CD4-positive, alpha-beta T cell (primary cell): ENCODE measurements at regions not wholly inside any gene's neighbourhood (a gene's known extent, or its start where the extent isn't known, plus 50 kb on each side); places are given as distances from the start of the nearest gene placed in this dataset.
A peak's percentile ranks its signal among the peaks of the same experiment; 100 is the strongest.

Source experiments
- ATAC-seq: fragments of 200-7000 bp; cut with Tn5 transposase; one replicate; pipeline ENCODE4 v1.10.0; 2022; ENCODE audit warnings: mild to moderate bottlenecking; ENCODE audit not compliant: poor library complexity
- CTCF ChIA-PET: fragments of 350-600 bp; sonication (Branson Sonifier 250); formaldehyde crosslinking; loops from one replicate; lab custom pipeline; 2021; ENCODE audit warnings: antibody characterized with exemption, inconsistent platforms; lab: Charles Lee
- POLR2A ChIA-PET: fragments of 350-600 bp; sonication (Branson Sonifier 250); formaldehyde crosslinking; loops from one replicate; lab custom pipeline; 2021; ENCODE audit warnings: antibody characterized with exemption, inconsistent platforms; lab: Charles Lee
- DNase-seq, 14 experiments: peaks; one replicate each; pipeline ENCODE4 v3.0.0-alpha.2; 2013 to 2020; ENCODE audit warnings: mixed read lengths in 2 of 14
- H3K27ac ChIP-seq, 2 donors: one replicate each; pipeline versions ENCODE4 v1.5.1 to v1.7.0; 2013; ENCODE audit warnings: low read length in 2 of 2, low read depth in 1 of 2, mild to moderate bottlenecking in 1 of 2
- H3K27me3 ChIP-seq, 2 experiments: 1 replicate in 1 of 2; 2 replicates in 1 of 2; pipeline versions ENCODE4 v1.6.1 to v1.7.0; 2013; ENCODE audit warnings: low read length in 2 of 2, control low read depth in 1 of 2, mild to moderate bottlenecking in 1 of 2, moderate library complexity in 1 of 2; ENCODE audit not compliant: insufficient read depth in 2 of 2, control insufficient read depth in 1 of 2
- H3K36me3 ChIP-seq: one replicate; pipeline ENCODE4 v1.6.1; 2013; ENCODE audit warnings: low read length, control low read depth; ENCODE audit not compliant: insufficient read depth
- H3K4me1 ChIP-seq: one replicate; pipeline ENCODE4 v1.6.1; 2013; ENCODE audit warnings: low read length, control low read depth; ENCODE audit not compliant: insufficient read depth
- H3K4me3 ChIP-seq: one replicate; pipeline ENCODE4 v1.5.1; 2013; ENCODE audit warnings: mild to moderate bottlenecking, low read length, moderate library complexity
- H3K9me3 ChIP-seq, 2 experiments: 1 replicate in 1 of 2; 2 replicates in 1 of 2; pipeline versions ENCODE4 v1.6.1 to v1.7.0; 2013; ENCODE audit warnings: low read length in 2 of 2, mild to moderate bottlenecking in 2 of 2, control low read depth in 1 of 2, moderate library complexity in 1 of 2; ENCODE audit not compliant: control insufficient read depth in 1 of 2, insufficient read depth in 1 of 2
- H3K27ac Mint-ChIP-seq: one replicate; pipeline ENCODE4 v1.8.0; 2020; ENCODE audit warnings: mixed read lengths
- H3K27me3 Mint-ChIP-seq: one replicate; pipeline ENCODE4 v1.8.0; 2021; ENCODE audit warnings: mixed read lengths
- H3K36me3 Mint-ChIP-seq: one replicate; pipeline ENCODE4 v1.8.0; 2021; ENCODE audit warnings: low read depth, mixed read lengths
- H3K4me1 Mint-ChIP-seq: one replicate; pipeline ENCODE4 v1.8.0; 2021; ENCODE audit warnings: low read depth, mixed read lengths
- H3K4me3 Mint-ChIP-seq: one replicate; pipeline ENCODE4 v1.8.0; 2020; ENCODE audit warnings: mild to moderate bottlenecking, mixed read lengths
- H3K9me3 Mint-ChIP-seq: one replicate; pipeline ENCODE4 v1.8.0; 2020; ENCODE audit warnings: mixed read lengths
- CTCF ChIP-seq: fragments of 200-600 bp; IDR thresholded peaks from one replicate; pipeline ENCODE4 v1.8.0; 2022; ENCODE audit warnings: antibody characterized with exemption, mild to moderate bottlenecking
- intact Hi-C, 2 experiments: fragments of 100-400 bp; cut with DNase I in 1 of 2; cut with micrococcal nuclease in 1 of 2; formaldehyde crosslinking; loops; one replicate each; pipeline versions ENCODE4 v1.15.1 to v1.9.0; 2023 to 2025; cut with DNase I, micrococcal nuclease

GRCh38 chr2:8134985-8135682 is 546.7 kb upstream of the ID2 start:
- Histone ChIP-seq H3K4me3 (no peak overlapping the region), H3K27ac (no peak overlapping the region), H3K9me3 (no peaks in the 10 kb centered on the region), H3K27me3 (no peaks in the 10 kb centered on the region), H3K36me3 (no peaks in the 10 kb centered on the region), H3K4me1 (no peaks in the 10 kb centered on the region)
- CTCF ChIA-PET: interaction anchor here (0.6 kb wide), 1 partner anchor 1415 kb away, joined by 5 read pairs; no protein-coding TSS in a partner anchor
- no peak for ATAC-seq
- intact Hi-C loops: no loop called here
- no peaks in the 10 kb centered on the region for H3K9me3 Mint-ChIP-seq
- POLR2A ChIA-PET: no interaction called here
- no peaks in the 10 kb centered on the region for H3K4me1 Mint-ChIP-seq
- H3K27me3 Mint-ChIP-seq: no peaks in the 10 kb centered on the region
- no peak overlapping the region for H3K27ac Mint-ChIP-seq
- no peak for TF ChIP-seq CTCF
- peak in 1 of 14 experiments; percentile 14 for DNase-seq
- no peak overlapping the region for H3K4me3 Mint-ChIP-seq
- H3K36me3 Mint-ChIP-seq: no peaks in the 10 kb centered on the region

- ChIA-PET POLR2A (no interaction called here), CTCF (interaction anchor here (1.0 kb wide), 1 partner anchor 9 kb away, joined by 3 read pairs; no protein-coding TSS in a partner anchor)
- no peaks in the 10 kb centered on the region for H3K4me1 Mint-ChIP-seq
- Histone ChIP-seq H3K4me1 (no peaks in the 10 kb centered on the region), H3K27me3 (no peaks in the 10 kb centered on the region), H3K9me3 (no peaks in the 10 kb centered on the region), H3K27ac (no peak overlapping the region), H3K4me3 (no peak overlapping the region), H3K36me3 (no peaks in the 10 kb centered on the region)
- no peak overlapping the region for H3K4me3 Mint-ChIP-seq
- no peak for TF ChIP-seq CTCF
- H3K36me3 Mint-ChIP-seq: no peaks in the 10 kb centered on the region
- no peaks in the 10 kb centered on the region for H3K9me3 Mint-ChIP-seq
- H3K27ac Mint-ChIP-seq: no peak overlapping the region
- DNase-seq: no peak
- intact Hi-C loops: no loop called here
- H3K27me3 Mint-ChIP-seq: no peaks in the 10 kb centered on the region
- ATAC-seq: no peak
These were observed 544.1 kb upstream of the ID2 start for GRCh38 chr2:8137801-8138200.

- intact Hi-C loops: no loop called here
- Mint-ChIP-seq H3K36me3 (no peaks in the 10 kb centered on the region), H3K27me3 (no peaks in the 10 kb centered on the region), H3K9me3 (no peaks in the 10 kb centered on the region), H3K4me1 (no peaks in the 10 kb centered on the region), H3K4me3 (no peak overlapping the region), H3K27ac (no peak overlapping the region)
- H3K4me3 ChIP-seq: no peak overlapping the region
- H3K4me1 ChIP-seq: no peaks in the 10 kb centered on the region
- POLR2A ChIA-PET: no interaction called here
- H3K27ac ChIP-seq: no peak overlapping the region
- H3K27me3 ChIP-seq: no peaks in the 10 kb centered on the region
- DNase-seq (no peak), ATAC-seq (no peak)
- H3K36me3 ChIP-seq: no peaks in the 10 kb centered on the region
- no peak for TF ChIP-seq CTCF
- no peaks in the 10 kb centered on the region for H3K9me3 ChIP-seq
- CTCF ChIA-PET: no interaction called here
These were observed 543.3 kb upstream of the ID2 start for GRCh38 chr2:8138525-8138922.
